Neural progenitor cell (in vitro differentiated cells): ENCODE measurements at regions not wholly inside any gene's neighbourhood (a gene's known extent, or its start where the extent isn't known, plus 50 kb on each side); places are given as distances from the start of the nearest gene placed in this dataset.
A peak's percentile ranks its signal among the peaks of the same experiment; 100 is the strongest.

Experiments used
- DNase-seq: peaks from one replicate; pipeline ENCODE4 v3.0.0-alpha.2; 2016; ENCODE audit warnings: low spot score
- H2AFZ ChIP-seq: fragments of 200-600 bp; sonication (generic); replicated peaks from 2 replicates; pipeline ENCODE4 v1.6.1; 2016; ENCODE audit warnings: antibody characterized with exemption
- H3F3A ChIP-seq: fragments of 200-600 bp; sonication (generic); 2 replicates; pipeline ENCODE4 v1.6.1; 2016; ENCODE audit warnings: antibody characterized with exemption, low read depth
- H3K27ac ChIP-seq: fragments of 200-600 bp; sonication (generic); 2 replicates; pipeline ENCODE4 v1.5.1; 2016; ENCODE audit warnings: mild to moderate bottlenecking
- H3K27me3 ChIP-seq: fragments of 200-600 bp; sonication (generic); 2 replicates; pipeline ENCODE4 v1.6.1; 2016; ENCODE audit warnings: mild to moderate bottlenecking, moderate library complexity
- H3K36me3 ChIP-seq: fragments of 200-600 bp; sonication (generic); 2 replicates; pipeline ENCODE4 v1.5.1; 2016
- H3K4me1 ChIP-seq: fragments of 200-600 bp; sonication (generic); 2 replicates; pipeline ENCODE4 v1.6.1; 2016; ENCODE audit warnings: mixed run types
- H3K4me2 ChIP-seq: fragments of 200-600 bp; sonication (generic); 2 replicates; pipeline ENCODE4 v1.6.1; 2016
- H3K4me3 ChIP-seq: fragments of 200-600 bp; sonication (generic); 2 replicates; pipeline ENCODE4 v1.5.1; 2016
- H3K79me2 ChIP-seq: fragments of 200-600 bp; sonication (generic); 2 replicates; pipeline ENCODE4 v1.6.1; 2016; ENCODE audit warnings: low read depth
- H3K9ac ChIP-seq: fragments of 200-600 bp; sonication (generic); 2 replicates; pipeline ENCODE4 v1.6.1; 2016
- H3K9me3 ChIP-seq: fragments of 200-600 bp; sonication (generic); 2 replicates; pipeline ENCODE4 v1.5.1; 2016; ENCODE audit warnings: low read depth
- H4K20me1 ChIP-seq: fragments of 200-600 bp; sonication (generic); 2 replicates; pipeline ENCODE4 v1.6.1; 2016; ENCODE audit warnings: low read depth
- H3K27ac Mint-ChIP-seq: 3 replicates; pipeline ENCODE4 v1.8.0; 2021; ENCODE audit warnings: mixed read lengths
- H3K27me3 Mint-ChIP-seq: 2 replicates; pipeline ENCODE4 v1.8.0; 2022; ENCODE audit warnings: low read depth, mild to moderate bottlenecking, inconsistent platforms, moderate library complexity, mixed read lengths; ENCODE audit not compliant: insufficient read depth
- H3K36me3 Mint-ChIP-seq: 3 replicates; pipeline ENCODE4 v1.8.0; 2021; ENCODE audit warnings: mixed read lengths
- H3K4me1 Mint-ChIP-seq: 3 replicates; pipeline ENCODE4 v1.8.0; 2021; ENCODE audit warnings: mixed read lengths
- H3K4me3 Mint-ChIP-seq: 3 replicates; pipeline ENCODE4 v1.8.0; 2021; ENCODE audit warnings: mild to moderate bottlenecking, moderate library complexity, mixed read lengths
- H3K9me3 Mint-ChIP-seq: 3 replicates; pipeline ENCODE4 v1.8.0; 2020; ENCODE audit warnings: mixed read lengths
- EZH2 ChIP-seq: fragments of 200-600 bp; sonication (generic); IDR thresholded peaks from 2 replicates; pipeline ENCODE4 v1.6.1; 2017; ENCODE audit warnings: antibody characterized with exemption, mild to moderate bottlenecking, moderate library complexity
- EZH2phosphoT487 ChIP-seq: fragments of 200-600 bp; sonication (generic); IDR thresholded peaks from 2 replicates; pipeline ENCODE4 v1.6.1; 2017; ENCODE audit warnings: antibody characterized with exemption
- TF ChIP-seq, protein P1 (sequence below): fragments of 200-600 bp; sonication (generic); IDR thresholded peaks from 2 replicates; pipeline ENCODE4 v1.5.1; 2017; ENCODE audit warnings: antibody characterized with exemption, mild to moderate bottlenecking

DNA sequence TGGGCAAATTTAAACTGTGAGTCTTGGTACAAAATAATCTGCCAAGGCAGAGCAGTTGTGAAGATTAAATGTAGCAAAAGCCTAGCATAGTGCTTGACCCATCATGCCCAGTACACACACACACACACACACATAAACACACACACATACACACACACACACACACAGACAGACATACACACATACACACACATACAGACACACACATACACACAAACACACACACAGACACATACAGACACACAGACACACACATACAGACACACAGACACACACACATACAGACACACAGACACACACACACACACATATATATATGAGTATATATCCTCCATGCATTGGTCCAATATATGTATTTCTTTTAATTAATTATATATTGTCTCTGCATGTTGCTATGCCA is 328.8 kb upstream of the DNAJC19 start:
- Mint-ChIP-seq H3K4me3 (peak overlapping the region; percentile 10), H3K4me1 (peaks cover 20% of the 10 kb centered on the region), H3K27me3 (peaks cover 2% of the 10 kb centered on the region), H3K9me3 (peaks cover 17% of the 10 kb centered on the region), H3K36me3 (peaks cover 5% of the 10 kb centered on the region), H3K27ac (no peak overlapping the region)
- no peak for DNase-seq
- H3K9ac ChIP-seq: no peak overlapping the region
- peaks cover 8% of the 10 kb centered on the region for H3K4me1 ChIP-seq
- H3K9me3 ChIP-seq: peaks cover 5% of the 10 kb centered on the region
- peaks cover 6% of the 10 kb centered on the region for H3F3A ChIP-seq
- H3K4me2 ChIP-seq: no peak overlapping the region
- H3K27ac ChIP-seq: no peak overlapping the region
- H3K4me3 ChIP-seq: no peak overlapping the region
- H2AFZ ChIP-seq: no peak overlapping the region
- no peaks in the 10 kb centered on the region for H3K79me2 ChIP-seq
- TF ChIP-seq EZH2phosphoT487 (no peak), EZH2 (no peak)
- TF ChIP-seq, protein P1, sequence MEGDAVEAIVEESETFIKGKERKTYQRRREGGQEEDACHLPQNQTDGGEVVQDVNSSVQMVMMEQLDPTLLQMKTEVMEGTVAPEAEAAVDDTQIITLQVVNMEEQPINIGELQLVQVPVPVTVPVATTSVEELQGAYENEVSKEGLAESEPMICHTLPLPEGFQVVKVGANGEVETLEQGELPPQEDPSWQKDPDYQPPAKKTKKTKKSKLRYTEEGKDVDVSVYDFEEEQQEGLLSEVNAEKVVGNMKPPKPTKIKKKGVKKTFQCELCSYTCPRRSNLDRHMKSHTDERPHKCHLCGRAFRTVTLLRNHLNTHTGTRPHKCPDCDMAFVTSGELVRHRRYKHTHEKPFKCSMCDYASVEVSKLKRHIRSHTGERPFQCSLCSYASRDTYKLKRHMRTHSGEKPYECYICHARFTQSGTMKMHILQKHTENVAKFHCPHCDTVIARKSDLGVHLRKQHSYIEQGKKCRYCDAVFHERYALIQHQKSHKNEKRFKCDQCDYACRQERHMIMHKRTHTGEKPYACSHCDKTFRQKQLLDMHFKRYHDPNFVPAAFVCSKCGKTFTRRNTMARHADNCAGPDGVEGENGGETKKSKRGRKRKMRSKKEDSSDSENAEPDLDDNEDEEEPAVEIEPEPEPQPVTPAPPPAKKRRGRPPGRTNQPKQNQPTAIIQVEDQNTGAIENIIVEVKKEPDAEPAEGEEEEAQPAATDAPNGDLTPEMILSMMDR: no peak
- no peaks in the 10 kb centered on the region for H3K27me3 ChIP-seq
- no peaks in the 10 kb centered on the region for H3K36me3 ChIP-seq
- peaks cover 7% of the 10 kb centered on the region for H4K20me1 ChIP-seq

DNA sequence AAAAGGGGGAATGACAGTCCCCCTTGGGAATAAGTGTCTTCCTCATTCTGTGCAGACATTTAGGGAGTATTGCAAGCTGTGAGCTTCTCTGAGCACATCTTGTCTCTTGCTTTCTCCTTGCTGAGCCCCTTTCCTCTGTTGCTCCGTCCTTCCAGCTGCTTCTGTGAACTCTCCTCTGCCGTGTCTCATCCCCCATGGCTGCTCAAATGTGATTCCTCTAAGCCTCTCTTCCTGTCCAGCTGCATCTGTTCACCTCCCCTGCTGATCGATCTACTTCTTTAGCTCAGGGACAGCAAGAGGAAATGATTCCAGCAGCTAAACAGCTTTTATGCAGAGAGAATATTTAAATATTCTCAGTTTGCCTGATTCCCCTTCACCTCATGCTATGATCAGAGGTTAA is 328.0 kb upstream of the DNAJC19 start:
- no peak overlapping the region for H3K9ac ChIP-seq
- no peak overlapping the region for H3K27ac ChIP-seq
- H3F3A ChIP-seq: peaks cover 6% of the 10 kb centered on the region
- no peak overlapping the region for H3K4me2 ChIP-seq
- H3K79me2 ChIP-seq: no peaks in the 10 kb centered on the region
- Mint-ChIP-seq H3K4me3 (no peak overlapping the region), H3K9me3 (peaks cover 12% of the 10 kb centered on the region), H3K36me3 (peaks cover 4% of the 10 kb centered on the region), H3K27me3 (peaks cover 2% of the 10 kb centered on the region), H3K27ac (peak overlapping the region; percentile 4), H3K4me1 (peaks cover 22% of the 10 kb centered on the region)
- H3K9me3 ChIP-seq: peaks cover 5% of the 10 kb centered on the region
- no peak overlapping the region for H2AFZ ChIP-seq
- H4K20me1 ChIP-seq: peaks cover 7% of the 10 kb centered on the region
- TF ChIP-seq, protein P1: no peak
- TF ChIP-seq EZH2phosphoT487 (no peak), EZH2 (no peak)
- H3K27me3 ChIP-seq: no peaks in the 10 kb centered on the region
- H3K4me1 ChIP-seq: peaks cover 8% of the 10 kb centered on the region
- DNase-seq: peak; percentile 40
- H3K4me3 ChIP-seq: no peak overlapping the region
- no peaks in the 10 kb centered on the region for H3K36me3 ChIP-seq

DNA sequence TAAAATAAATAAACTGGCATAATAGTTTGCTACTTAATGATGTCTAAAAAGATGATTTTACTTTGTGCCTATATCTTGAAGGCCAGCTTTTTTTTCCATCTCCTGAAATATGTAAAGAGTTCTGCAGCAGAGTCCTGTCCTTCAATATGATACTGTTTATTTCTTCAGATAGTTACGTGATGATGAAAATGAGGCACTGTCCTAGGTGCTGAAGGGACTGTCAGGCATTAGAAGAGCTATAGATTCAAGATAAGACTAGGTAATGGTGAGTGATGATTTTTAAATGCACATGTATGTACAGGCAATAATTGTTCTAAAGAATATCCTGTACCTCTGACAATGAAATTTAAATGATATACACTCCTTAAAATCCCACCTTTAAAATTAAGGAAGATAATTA is 326.9 kb upstream of the DNAJC19 start:
- Mint-ChIP-seq H3K36me3 (no peaks in the 10 kb centered on the region), H3K4me3 (no peak overlapping the region), H3K4me1 (peaks cover 22% of the 10 kb centered on the region), H3K9me3 (peaks cover 2% of the 10 kb centered on the region), H3K27me3 (no peaks in the 10 kb centered on the region), H3K27ac (no peak overlapping the region)
- peak; percentile 35 for DNase-seq
- no peak overlapping the region for H3K27ac ChIP-seq
- H2AFZ ChIP-seq: no peak overlapping the region
- no peaks in the 10 kb centered on the region for H3K79me2 ChIP-seq
- peaks cover 8% of the 10 kb centered on the region for H3K4me1 ChIP-seq
- peaks cover 6% of the 10 kb centered on the region for H3F3A ChIP-seq
- H4K20me1 ChIP-seq: peaks cover 7% of the 10 kb centered on the region
- no peak overlapping the region for H3K4me2 ChIP-seq
- TF ChIP-seq EZH2 (no peak), EZH2phosphoT487 (no peak)
- TF ChIP-seq, protein P1: no peak
- no peaks in the 10 kb centered on the region for H3K9me3 ChIP-seq
- no peak overlapping the region for H3K9ac ChIP-seq
- H3K4me3 ChIP-seq: no peak overlapping the region
- no peaks in the 10 kb centered on the region for H3K36me3 ChIP-seq
- H3K27me3 ChIP-seq: no peaks in the 10 kb centered on the region
